SK-N-MC (cell line): ENCODE measurements at regions not wholly inside any gene's neighbourhood (a gene's known extent, or its start where the extent isn't known, plus 50 kb on each side); places are given as distances from the start of the nearest gene placed in this dataset.

Source experiments
- DNase-seq: peaks from one replicate; pipeline ENCODE4 v3.0.0-alpha.2; 2011; ENCODE audit warnings: low read depth, low spot score
- H3K27ac ChIP-seq: fragments of 200-600 bp; sonication (generic); 2 replicates; pipeline ENCODE4 v1.5.1; 2016; ENCODE audit warnings: mixed run types
- H3K36me3 ChIP-seq: fragments of 200-600 bp; sonication (generic); 2 replicates; pipeline ENCODE4 v1.6.1; 2017; ENCODE audit warnings: antibody characterized with exemption, low read length, mixed read lengths; ENCODE audit not compliant: insufficient read depth
- H3K4me3 ChIP-seq: fragments of 200-600 bp; sonication (generic); 2 replicates; pipeline ENCODE4 v1.5.1; 2016
- H3K9ac ChIP-seq: fragments of 200-600 bp; sonication (generic); 2 replicates; pipeline ENCODE4 v1.8.0; 2017; ENCODE audit warnings: mixed run types, mixed read lengths; ENCODE audit not compliant: insufficient read length
- H3K9me3 ChIP-seq: fragments of 200-600 bp; sonication (generic); 2 replicates; pipeline ENCODE4 v1.6.1; 2017; ENCODE audit warnings: low read depth, mild to moderate bottlenecking, antibody characterized with exemption, low read length, moderate library complexity, mixed read lengths
- EZH2 ChIP-seq: fragments of 200-600 bp; sonication (generic); IDR thresholded peaks from one replicate; pipeline ENCODE4 v1.6.1; 2017; ENCODE audit warnings: antibody characterized with exemption
- FOXP2 ChIP-seq: optimal IDR thresholded peaks from 2 replicates; pipeline ENCODE3; 2011; ENCODE audit warnings: mild to moderate bottlenecking, moderate library complexity; ENCODE audit not compliant: insufficient read depth; ENCODE audit errors: extremely low read length, control extremely low read depth
- POLR2AphosphoS5 ChIP-seq: IDR thresholded peaks from 2 replicates; pipeline ENCODE4 v1.6.1; 2012; ENCODE audit warnings: mild to moderate bottlenecking, low read depth, low read length, borderline replicate concordance

DNA sequence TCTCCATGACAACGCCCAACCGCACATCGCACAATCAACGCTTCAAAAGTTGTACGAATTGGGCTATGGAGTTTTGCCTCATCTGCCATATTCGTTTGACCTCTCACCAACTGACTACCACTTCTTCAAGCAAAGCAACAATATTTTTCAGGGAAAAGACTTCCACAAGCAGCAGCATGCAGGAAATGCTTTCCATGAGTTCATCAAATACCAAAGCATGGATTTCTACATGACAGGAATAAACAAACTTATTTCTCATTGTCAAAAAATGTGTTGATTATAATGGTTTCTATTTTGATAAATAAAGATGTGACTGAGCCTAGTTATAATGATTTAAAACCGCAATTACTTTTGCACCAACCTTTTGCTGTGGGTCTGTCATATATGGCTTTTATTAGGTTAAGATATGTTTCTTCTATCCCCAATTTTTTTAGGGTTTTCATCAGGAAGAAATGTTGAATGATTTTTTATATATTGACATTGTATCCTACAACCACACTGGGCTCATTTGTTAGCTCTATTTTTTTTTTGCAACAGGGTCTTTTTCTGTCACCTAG, 138.4 kb downstream of the PWWP3B start:
- Histone ChIP-seq H3K36me3 (no peaks in the 10 kb centered on the region), H3K9ac (no peak overlapping the region), H3K27ac (no peak overlapping the region), H3K9me3 (no peaks in the 10 kb centered on the region), H3K4me3 (no peak overlapping the region)
- TF ChIP-seq POLR2AphosphoS5 (no peak), FOXP2 (no peak), EZH2 (no peak)
- no peak for DNase-seq

DNA sequence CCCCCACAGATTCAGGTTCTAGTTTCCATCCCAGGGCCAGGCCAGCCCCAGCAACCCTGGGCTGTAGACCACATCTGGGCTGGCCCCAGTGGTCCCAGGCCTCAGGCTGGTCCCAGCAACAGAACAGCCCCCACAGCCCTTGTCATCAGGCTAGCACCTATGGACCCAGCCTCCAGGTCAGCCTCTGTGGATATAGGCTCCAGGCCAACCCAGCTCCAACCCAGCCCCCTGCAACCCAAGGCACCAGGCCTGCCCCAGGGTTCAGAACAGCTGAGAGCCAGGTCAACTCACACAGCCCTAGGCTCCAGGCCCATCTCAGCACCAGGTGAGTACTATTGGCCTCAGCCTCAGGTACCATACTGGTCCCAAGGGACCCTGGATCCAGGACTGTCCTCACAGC, 155.3 kb downstream of the PWWP3B start:
- Histone ChIP-seq H3K9me3 (no peaks in the 10 kb centered on the region), H3K36me3 (no peaks in the 10 kb centered on the region), H3K4me3 (no peak overlapping the region), H3K9ac (no peak overlapping the region), H3K27ac (no peak overlapping the region)
- no peak for DNase-seq
- TF ChIP-seq EZH2 (no peak), FOXP2 (no peak), POLR2AphosphoS5 (no peak)

DNA sequence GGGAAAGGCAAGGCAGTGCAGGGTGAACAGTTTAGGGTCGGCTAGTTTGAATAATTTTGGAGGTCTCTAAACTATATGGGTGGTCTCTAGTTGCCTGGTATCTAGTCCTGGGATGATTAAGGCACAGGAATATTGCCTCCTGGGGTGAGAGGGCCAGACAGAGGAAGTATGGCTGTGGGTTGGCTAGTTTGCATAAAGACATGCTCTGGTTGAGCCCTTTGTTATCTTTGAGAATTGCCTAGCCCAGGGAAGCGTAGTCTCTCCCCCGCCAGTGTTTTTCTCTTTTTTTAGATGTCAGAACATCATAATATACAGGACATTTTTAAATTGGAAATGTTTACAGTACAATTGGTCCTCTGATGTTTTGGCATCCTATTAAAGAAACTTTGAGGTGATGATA, 163.5 kb downstream of the PWWP3B start:
- TF ChIP-seq POLR2AphosphoS5 = no peak
- DNase-seq = no peak
- H3K9me3 ChIP-seq = no peaks in the 10 kb centered on the region
- H3K27ac ChIP-seq = no peak overlapping the region
- no peaks in the 10 kb centered on the region for H3K36me3 ChIP-seq
- H3K4me3 ChIP-seq = no peak overlapping the region
- H3K9ac ChIP-seq = no peak overlapping the region

- Histone ChIP-seq H3K36me3 (no peaks in the 10 kb centered on the region), H3K4me3 (no peak overlapping the region), H3K9me3 (no peaks in the 10 kb centered on the region), H3K27ac (no peak overlapping the region), H3K9ac (no peak overlapping the region)
- TF ChIP-seq FOXP2 (no peak), EZH2 (no peak), POLR2AphosphoS5 (no peak)
- no peak for DNase-seq
These were observed 173.7 kb downstream of the PWWP3B start for GRCh38 chrX:106341823-106342222.

- H3K4me3 ChIP-seq = no peak overlapping the region
- no peak overlapping the region for H3K27ac ChIP-seq
- TF ChIP-seq POLR2AphosphoS5 (no peak), FOXP2 (no peak), EZH2 (no peak)
- no peak overlapping the region for H3K9ac ChIP-seq
- H3K36me3 ChIP-seq = no peaks in the 10 kb centered on the region
- DNase-seq = no peak
- no peaks in the 10 kb centered on the region for H3K9me3 ChIP-seq
These were observed 188.5 kb downstream of the PWWP3B start for GRCh38 chrX:106356580-106356979.

DNA sequence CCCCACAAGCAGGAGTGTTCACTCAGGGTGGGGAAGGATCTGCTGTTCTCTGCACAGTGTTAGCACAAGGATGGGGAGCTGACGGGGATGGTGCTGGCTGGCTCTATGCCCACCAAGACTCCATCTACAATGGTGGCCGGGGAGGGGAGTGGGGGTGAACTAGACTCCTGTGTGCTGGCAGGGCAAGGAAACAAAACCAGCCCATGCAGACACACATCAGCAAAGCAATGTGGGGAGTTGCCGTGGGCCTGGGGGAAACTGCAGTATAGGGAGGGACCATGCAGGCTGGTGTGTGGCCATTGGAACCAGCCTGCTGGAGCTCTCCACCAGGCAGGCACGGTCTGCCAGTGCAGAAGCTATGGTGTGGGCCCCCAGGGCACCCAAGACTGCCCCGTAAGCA, 195.1 kb downstream of the PWWP3B start:
- no peak for DNase-seq
- Histone ChIP-seq H3K36me3 (no peaks in the 10 kb centered on the region), H3K27ac (no peak overlapping the region)

DNA sequence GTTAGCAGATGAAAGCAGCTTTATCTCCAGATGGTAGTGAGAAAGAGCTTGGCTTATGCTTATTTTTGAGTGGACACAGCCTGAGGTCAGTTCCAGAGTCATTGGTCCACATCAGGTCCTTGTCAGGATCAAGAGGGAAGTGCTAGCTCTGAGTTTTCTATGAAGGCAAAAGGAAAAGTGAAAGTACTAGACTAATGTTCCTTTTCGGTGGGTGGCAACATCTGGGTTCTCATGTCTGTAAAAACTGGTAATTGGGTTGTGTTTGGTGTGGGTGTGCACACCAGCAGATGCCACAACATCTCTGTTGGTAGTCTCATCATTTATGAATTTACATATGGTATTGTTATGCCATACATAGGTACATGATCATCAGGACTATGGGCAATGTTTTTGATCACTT, 210.5 kb downstream of the PWWP3B start:
- no peaks in the 10 kb centered on the region for H3K9me3 ChIP-seq
- no peak overlapping the region for H3K4me3 ChIP-seq
- H3K27ac ChIP-seq = no peak overlapping the region
- TF ChIP-seq POLR2AphosphoS5 = no peak
- TF ChIP-seq FOXP2 = no peak
- no peak for TF ChIP-seq EZH2
- no peaks in the 10 kb centered on the region for H3K36me3 ChIP-seq
- DNase-seq = no peak
- no peak overlapping the region for H3K9ac ChIP-seq

More for the DNA sequence above, 195.1 kb downstream of the PWWP3B start:
- Histone ChIP-seq H3K9ac (no peak overlapping the region), H3K4me3 (no peak overlapping the region), H3K9me3 (no peaks in the 10 kb centered on the region)
- no peak for TF ChIP-seq EZH2
- TF ChIP-seq POLR2AphosphoS5 = no peak
- TF ChIP-seq FOXP2 = no peak

DNA sequence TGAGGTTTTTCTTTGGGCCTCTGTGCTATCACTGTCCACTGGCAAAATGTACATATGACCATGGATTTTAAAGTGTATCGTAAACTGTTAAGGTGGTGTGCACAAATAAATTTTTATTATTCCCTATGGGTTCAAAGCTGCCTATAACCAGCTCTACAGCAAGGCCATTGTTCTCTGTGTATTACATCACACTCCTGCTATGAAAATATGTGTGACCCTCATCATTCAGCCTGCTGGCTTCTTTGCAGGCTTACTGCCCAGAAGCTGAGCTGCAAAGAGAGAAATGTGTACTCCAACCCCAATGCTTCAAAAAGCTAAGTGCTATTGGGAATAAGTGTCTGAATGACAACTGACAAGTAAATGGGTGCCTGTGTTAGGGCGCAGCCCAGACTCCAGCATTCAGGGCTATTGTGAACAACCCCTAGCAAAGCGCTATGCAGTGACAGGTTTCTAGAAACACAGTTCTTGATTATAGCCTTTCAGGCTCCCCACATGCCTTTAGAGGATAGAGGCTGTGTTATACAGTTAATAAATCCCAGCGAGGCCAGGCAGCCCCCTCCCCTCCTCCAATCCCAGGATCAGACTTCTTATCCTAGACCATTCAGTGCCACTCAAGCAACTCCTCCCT, 220.4 kb upstream of the RADX start:
- Histone ChIP-seq H3K9ac (no peak overlapping the region), H3K4me3 (no peak overlapping the region), H3K36me3 (no peaks in the 10 kb centered on the region), H3K27ac (no peak overlapping the region), H3K9me3 (no peaks in the 10 kb centered on the region)
- DNase-seq = no peak
- TF ChIP-seq FOXP2 (no peak), POLR2AphosphoS5 (no peak), EZH2 (no peak)

- no peak overlapping the region for H3K4me3 ChIP-seq
- H3K9me3 ChIP-seq = no peaks in the 10 kb centered on the region
- TF ChIP-seq POLR2AphosphoS5 = no peak
- no peak for TF ChIP-seq EZH2
- TF ChIP-seq FOXP2 = no peak
- no peak overlapping the region for H3K9ac ChIP-seq
- H3K27ac ChIP-seq = no peak overlapping the region
- H3K36me3 ChIP-seq = no peaks in the 10 kb centered on the region
- DNase-seq = no peak
These were observed 219.4 kb upstream of the RADX start for GRCh38 chrX:106392346-106392745.
